ENCODE measurements at regions not wholly inside any gene's neighbourhood (a gene's known extent, or its start where the extent isn't known, plus 50 kb on each side); places are given as distances from the start of the nearest gene placed in this dataset.

- Mint-ChIP-seq H3K27me3 (peaks cover 0 to 5% (median 0%) of the 10 kb centered on the region in 5 donors), H3K36me3 (peaks cover 0 to 3% (median 0%) of the 10 kb centered on the region in 5 donors)
- CTCF ChIA-PET, result no interaction called here
Observed at GRCh38 chr18:25443776-25444175, 91.8 kb upstream of the ZNF521 start.

DNA sequence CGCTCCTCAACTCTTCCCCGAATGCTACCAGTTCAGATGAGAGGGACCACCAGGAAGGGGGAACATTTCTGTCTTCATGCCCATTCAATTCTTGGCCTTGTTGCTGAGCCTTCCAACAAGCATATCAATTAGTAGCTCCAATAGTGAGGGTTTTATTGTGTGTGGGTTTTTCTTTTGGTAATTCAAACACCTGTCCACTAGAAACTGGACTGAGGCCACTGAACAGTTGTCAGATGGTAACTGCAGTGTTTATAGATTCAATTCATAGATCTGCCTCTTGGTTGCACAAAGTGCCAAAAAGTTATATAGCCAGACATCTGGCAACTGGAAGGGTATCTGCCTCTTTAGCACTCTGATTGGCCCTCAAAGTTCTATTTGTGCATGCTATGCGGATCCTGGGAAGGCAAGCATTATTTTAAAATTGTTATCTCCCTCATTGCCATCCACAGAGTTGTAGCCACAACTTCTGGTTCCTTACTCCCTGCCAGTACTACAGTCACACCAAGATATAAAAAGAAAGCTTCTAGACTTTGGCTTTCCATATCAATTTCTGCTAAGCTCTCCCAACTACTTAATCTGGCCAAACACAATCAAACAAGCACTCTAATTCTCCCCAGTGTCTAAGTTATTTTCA, 83.3 kb upstream of the ZNF521 start:
- Mint-ChIP-seq H3K36me3 (no peaks in the 10 kb centered on the region), H3K27ac (no peak overlapping the region), H3K4me3 (no peak overlapping the region), H3K9me3 (no peaks in the 10 kb centered on the region), H3K27me3 (no peaks in the 10 kb centered on the region), H3K4me1 (no peaks in the 10 kb centered on the region)
- POLR2A ChIA-PET, result no interaction called here
- peaks cover 0 to 2% (median 0%) of the 10 kb centered on the region in 3 experiments for H3K9me3 ChIP-seq (ENCODE audit: control insufficient read depth in 2 of 3, low read length in 3 of 3)
- H3K27me3 ChIP-seq (ENCODE audit: control insufficient read depth in 2 of 2, insufficient read depth in 2 of 2, low read length in 2 of 2), result no peaks in the 10 kb centered on the region
- H3K27ac ChIP-seq (ENCODE audit: low read depth, low read length), result no peak overlapping the region
- DNase-seq (no peak), ATAC-seq (no peak)
- CTCF ChIA-PET, result no interaction called here
- intact Hi-C loops (cut with micrococcal nuclease), result no loop called here
- no peaks in the 10 kb centered on the region for H3K4me1 ChIP-seq (ENCODE audit: control insufficient read depth in 2 of 2, insufficient read depth in 2 of 2, low read length in 2 of 2)
- H3K4me3 ChIP-seq (ENCODE audit: low read length), result no peak overlapping the region
- H3K36me3 ChIP-seq (ENCODE audit: control insufficient read depth in 2 of 3, insufficient read depth in 3 of 3, low read length in 3 of 3), result no peaks in the 10 kb centered on the region

More at GRCh38 chr18:25443776-25444175, 91.8 kb upstream of the ZNF521 start:
- H3K9me3 Mint-ChIP-seq, result peaks cover 0 to 5% (median 1%) of the 10 kb centered on the region in 11 donors
- no peak for DNase-seq
- intact Hi-C loops (cut with micrococcal nuclease), result no loop called here
- no peak overlapping the region for H3K4me3 Mint-ChIP-seq
- H3K27ac Mint-ChIP-seq, result no peak overlapping the region
- no peaks in the 10 kb centered on the region for H3K36me3 ChIP-seq (ENCODE audit: control insufficient read depth in 2 of 3, insufficient read depth in 3 of 3, low read length in 3 of 3)
- ATAC-seq, result no peak
- POLR2A ChIA-PET, result no interaction called here
- no peaks in the 10 kb centered on the region for H3K27me3 ChIP-seq (ENCODE audit: control insufficient read depth in 2 of 2, insufficient read depth in 2 of 2, low read length in 2 of 2)
- no peak overlapping the region for H3K27ac ChIP-seq (ENCODE audit: low read depth, low read length)
- no peak overlapping the region for H3K4me3 ChIP-seq (ENCODE audit: low read length)
- no peaks in the 10 kb centered on the region for H3K4me1 ChIP-seq (ENCODE audit: control insufficient read depth in 2 of 2, insufficient read depth in 2 of 2, low read length in 2 of 2)
- peaks cover 0 to 4% (median 0%) of the 10 kb centered on the region in 3 experiments for H3K9me3 ChIP-seq (ENCODE audit: control insufficient read depth in 2 of 3, low read length in 3 of 3)
- H3K4me1 Mint-ChIP-seq, result peaks cover 0 to 1% (median 0%) of the 10 kb centered on the region in 7 donors

DNA sequence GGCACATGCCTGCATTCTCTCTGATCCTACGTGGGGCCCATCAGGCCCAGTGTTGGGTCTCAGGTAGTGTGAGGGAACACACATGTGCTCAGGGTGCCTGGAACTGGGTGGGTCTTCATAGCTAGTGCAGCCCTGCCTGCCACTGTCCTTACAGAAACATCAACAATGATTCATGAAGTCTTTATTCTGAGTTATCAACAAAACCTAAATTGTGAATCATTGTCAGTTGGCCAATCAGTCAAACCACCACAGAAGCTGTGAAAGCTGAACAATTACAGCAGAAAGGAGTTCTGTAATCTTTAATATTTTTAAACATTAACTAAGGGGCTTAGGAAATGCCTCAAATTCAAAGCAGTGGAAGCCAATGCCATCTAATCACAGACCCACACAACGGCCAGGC, 82.8 kb upstream of the ZNF521 start:
- POLR2A ChIA-PET, result no interaction called here
- H3K36me3 Mint-ChIP-seq, result no peaks in the 10 kb centered on the region
- CTCF ChIA-PET, result no interaction called here

DNA sequence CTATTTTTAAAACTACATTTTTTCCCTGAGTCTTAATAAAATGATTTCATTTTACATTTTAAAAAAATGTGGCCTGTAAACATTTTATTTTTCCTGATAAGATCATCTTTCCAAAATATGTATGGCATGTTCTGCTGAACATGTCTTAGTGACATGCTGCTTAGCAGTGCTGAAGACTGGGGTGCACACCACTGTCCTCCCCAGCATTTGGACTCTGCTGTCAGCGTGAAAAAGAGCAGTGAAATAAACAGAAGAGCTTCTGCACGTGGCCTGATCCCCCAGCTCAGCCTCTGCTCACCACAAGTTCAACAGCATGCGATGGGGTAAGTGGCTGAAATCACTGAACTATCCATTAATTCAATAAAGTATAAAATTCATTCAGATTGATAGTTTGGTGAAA, 81.6 kb upstream of the ZNF521 start:
- Mint-ChIP-seq H3K9me3 (peaks cover 0 to 3% (median 0%) of the 10 kb centered on the region in 11 donors), H3K4me1 (no peaks in the 10 kb centered on the region), H3K27ac (no peak overlapping the region), H3K27me3 (peaks cover 0 to 4% (median 0%) of the 10 kb centered on the region in 5 donors), H3K36me3 (no peaks in the 10 kb centered on the region), H3K4me3 (no peak overlapping the region)
- Histone ChIP-seq H3K27ac (ENCODE audit: low read depth, low read length) (no peak overlapping the region), H3K4me1 (ENCODE audit: control insufficient read depth in 2 of 2, insufficient read depth in 2 of 2, low read length in 2 of 2) (no peaks in the 10 kb centered on the region), H3K9me3 (ENCODE audit: control insufficient read depth in 2 of 3, low read length in 3 of 3) (no peaks in the 10 kb centered on the region), H3K36me3 (ENCODE audit: control insufficient read depth in 2 of 3, insufficient read depth in 3 of 3, low read length in 3 of 3) (no peaks in the 10 kb centered on the region), H3K4me3 (ENCODE audit: low read length) (no peak overlapping the region), H3K27me3 (ENCODE audit: control insufficient read depth in 2 of 2, insufficient read depth in 2 of 2, low read length in 2 of 2) (no peaks in the 10 kb centered on the region)
- DNase-seq, result no peak
- ChIA-PET POLR2A (no interaction called here), CTCF (no interaction called here)
- intact Hi-C loops (cut with micrococcal nuclease), result no loop called here
- no peak for ATAC-seq

More for the DNA sequence above, 82.8 kb upstream of the ZNF521 start:
- Mint-ChIP-seq H3K9me3 (no peaks in the 10 kb centered on the region), H3K27ac (no peak overlapping the region), H3K4me3 (no peak overlapping the region), H3K27me3 (no peaks in the 10 kb centered on the region), H3K4me1 (no peaks in the 10 kb centered on the region)
- H3K36me3 ChIP-seq (ENCODE audit: control insufficient read depth in 2 of 3, insufficient read depth in 3 of 3, low read length in 3 of 3), result no peaks in the 10 kb centered on the region
- intact Hi-C loops (cut with micrococcal nuclease), result no loop called here
- no peak overlapping the region for H3K27ac ChIP-seq (ENCODE audit: low read depth, low read length)
- H3K27me3 ChIP-seq (ENCODE audit: control insufficient read depth in 2 of 2, insufficient read depth in 2 of 2, low read length in 2 of 2), result no peaks in the 10 kb centered on the region
- H3K4me1 ChIP-seq (ENCODE audit: control insufficient read depth in 2 of 2, insufficient read depth in 2 of 2, low read length in 2 of 2), result no peaks in the 10 kb centered on the region
- no peak overlapping the region for H3K4me3 ChIP-seq (ENCODE audit: low read length)
- H3K9me3 ChIP-seq (ENCODE audit: control insufficient read depth in 2 of 3, low read length in 3 of 3), result no peaks in the 10 kb centered on the region
- no peak for ATAC-seq
- no peak for DNase-seq

DNA sequence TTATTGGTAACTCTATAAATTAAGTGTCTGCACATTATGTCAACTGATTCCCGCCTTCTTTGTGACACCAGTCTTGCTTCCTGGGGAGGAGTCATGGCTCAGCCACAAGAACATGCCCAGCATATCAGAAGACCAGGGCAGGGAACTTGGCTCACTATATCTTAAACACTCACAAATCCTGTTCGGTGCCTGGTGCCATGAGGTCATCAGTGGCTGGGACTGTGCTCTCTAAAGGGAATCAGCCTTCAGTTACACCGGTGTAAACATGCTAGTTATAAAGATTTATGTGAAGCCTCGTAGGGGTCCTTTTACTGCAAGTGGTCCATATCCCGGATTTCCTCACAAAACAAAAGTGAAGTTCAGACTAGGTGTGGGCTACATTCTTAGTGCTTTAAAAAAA, 73.1 kb upstream of the ZNF521 start:
- H3K4me1 Mint-ChIP-seq, result no peaks in the 10 kb centered on the region
- ATAC-seq, result no peak
- Histone ChIP-seq H3K4me1 (ENCODE audit: control insufficient read depth in 2 of 2, insufficient read depth in 2 of 2, low read length in 2 of 2) (no peaks in the 10 kb centered on the region), H3K4me3 (ENCODE audit: low read length) (no peak overlapping the region), H3K9me3 (ENCODE audit: control insufficient read depth in 2 of 3, low read length in 3 of 3) (no peaks in the 10 kb centered on the region), H3K27me3 (ENCODE audit: control insufficient read depth in 2 of 2, insufficient read depth in 2 of 2, low read length in 2 of 2) (no peaks in the 10 kb centered on the region), H3K36me3 (ENCODE audit: control insufficient read depth in 2 of 3, insufficient read depth in 3 of 3, low read length in 3 of 3) (no peaks in the 10 kb centered on the region), H3K27ac (ENCODE audit: low read depth, low read length) (no peak overlapping the region)
- H3K27me3 Mint-ChIP-seq, result peaks cover 0 to 14% (median 7%) of the 10 kb centered on the region in 5 donors
- ChIA-PET POLR2A (no interaction called here), CTCF (no interaction called here)
- no peak for DNase-seq
- intact Hi-C loops (cut with micrococcal nuclease), result no loop called here
- H3K9me3 Mint-ChIP-seq, result peaks cover 0 to 13% (median 5%) of the 10 kb centered on the region in 11 donors
- no peak overlapping the region for H3K27ac Mint-ChIP-seq
- H3K4me3 Mint-ChIP-seq, result no peak overlapping the region
- H3K36me3 Mint-ChIP-seq, result no peaks in the 10 kb centered on the region

DNA sequence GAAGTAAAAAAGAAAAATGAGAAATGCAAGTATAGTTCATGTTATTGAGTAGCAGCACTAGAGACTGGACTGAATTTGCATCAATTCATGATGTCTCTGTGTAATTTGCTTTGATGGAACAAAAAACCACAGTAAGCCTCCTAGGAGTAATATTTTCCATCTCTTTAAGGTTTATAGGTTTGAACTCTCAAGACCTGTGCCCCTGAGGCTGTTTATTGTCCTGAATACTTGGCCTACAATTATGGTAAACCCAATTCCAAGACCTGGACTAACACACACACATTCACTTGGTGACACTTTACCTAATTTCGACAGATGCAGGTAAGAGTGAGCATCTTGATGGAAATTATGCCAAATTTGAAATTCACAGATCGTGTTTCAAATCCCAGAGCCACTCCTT, 71.8 kb upstream of the ZNF521 start:
- H3K36me3 Mint-ChIP-seq, result no peaks in the 10 kb centered on the region
- H3K4me1 Mint-ChIP-seq, result no peaks in the 10 kb centered on the region
- H3K27ac ChIP-seq (ENCODE audit: low read depth, low read length), result no peak overlapping the region
- no peak for DNase-seq
- peaks cover 0 to 13% (median 7%) of the 10 kb centered on the region in 5 donors for H3K27me3 Mint-ChIP-seq
- no peak overlapping the region for H3K4me3 Mint-ChIP-seq
- ChIA-PET CTCF (no interaction called here), POLR2A (no interaction called here)
- peaks cover 0 to 13% (median 5%) of the 10 kb centered on the region in 11 donors for H3K9me3 Mint-ChIP-seq
- H3K27me3 ChIP-seq (ENCODE audit: control insufficient read depth in 2 of 2, insufficient read depth in 2 of 2, low read length in 2 of 2), result no peaks in the 10 kb centered on the region
- ATAC-seq, result no peak
- H3K27ac Mint-ChIP-seq, result no peak overlapping the region
- H3K36me3 ChIP-seq (ENCODE audit: control insufficient read depth in 2 of 3, insufficient read depth in 3 of 3, low read length in 3 of 3), result no peaks in the 10 kb centered on the region
- intact Hi-C loops (cut with micrococcal nuclease), result no loop called here
- no peaks in the 10 kb centered on the region for H3K9me3 ChIP-seq (ENCODE audit: control insufficient read depth in 2 of 3, low read length in 3 of 3)
- no peak overlapping the region for H3K4me3 ChIP-seq (ENCODE audit: low read length)
- H3K4me1 ChIP-seq (ENCODE audit: control insufficient read depth in 2 of 2, insufficient read depth in 2 of 2, low read length in 2 of 2), result no peaks in the 10 kb centered on the region

- no peaks in the 10 kb centered on the region for H3K36me3 ChIP-seq (ENCODE audit: control insufficient read depth in 2 of 3, insufficient read depth in 3 of 3, low read length in 3 of 3)
- H3K27ac Mint-ChIP-seq, result no peak overlapping the region
- no peaks in the 10 kb centered on the region for H3K36me3 Mint-ChIP-seq
- intact Hi-C loops (cut with micrococcal nuclease), result no loop called here
- H3K9me3 Mint-ChIP-seq, result peaks cover 0 to 12% (median 5%) of the 10 kb centered on the region in 11 donors
- DNase-seq (no peak), ATAC-seq (no peak)
- CTCF ChIA-PET, result no interaction called here
- no peak overlapping the region for H3K4me3 Mint-ChIP-seq
- H3K27ac ChIP-seq (ENCODE audit: low read depth, low read length), result no peak overlapping the region
- no peaks in the 10 kb centered on the region for H3K4me1 ChIP-seq (ENCODE audit: control insufficient read depth in 2 of 2, insufficient read depth in 2 of 2, low read length in 2 of 2)
- H3K27me3 Mint-ChIP-seq, result peaks cover 0 to 12% (median 7%) of the 10 kb centered on the region in 5 donors
- POLR2A ChIA-PET, result no interaction called here
- no peaks in the 10 kb centered on the region for H3K9me3 ChIP-seq (ENCODE audit: control insufficient read depth in 2 of 3, low read length in 3 of 3)
- H3K4me3 ChIP-seq (ENCODE audit: low read length), result no peak overlapping the region
- H3K27me3 ChIP-seq (ENCODE audit: control insufficient read depth in 2 of 2, insufficient read depth in 2 of 2, low read length in 2 of 2), result no peaks in the 10 kb centered on the region
- no peaks in the 10 kb centered on the region for H3K4me1 Mint-ChIP-seq
Observed at GRCh38 chr18:25423267-25423666, 71.3 kb upstream of the ZNF521 start.

Measured in naive thymus-derived CD4-positive, alpha-beta T cell (primary cell).